ENCODE measurements at regions not wholly inside any gene's neighbourhood (a gene's known extent, or its start where the extent isn't known, plus 50 kb on each side); places are given as distances from the start of the nearest gene placed in this dataset.

DNA sequence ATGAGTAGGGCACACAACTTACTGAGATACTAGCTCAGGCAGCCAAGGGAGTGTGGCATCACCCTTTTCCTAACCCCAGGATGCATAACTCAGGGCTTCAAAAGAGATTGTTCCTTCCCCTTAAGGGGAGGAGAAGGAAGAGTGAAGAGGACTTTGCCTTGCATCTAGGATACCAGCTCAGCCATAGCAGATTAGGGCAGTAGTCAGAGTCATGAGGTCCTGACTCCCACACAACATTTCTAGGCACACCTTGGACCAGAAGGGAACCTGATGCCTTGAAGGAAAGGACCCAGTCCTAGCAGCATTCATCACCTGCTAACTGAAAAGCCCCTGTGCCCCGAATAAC is 1433.2 kb upstream of the TMEFF2 start:
- TF ChIP-seq POLR2A (IDR thresholded peaks at IDR 0.05) = no peak
- TF ChIP-seq, protein P1, sequence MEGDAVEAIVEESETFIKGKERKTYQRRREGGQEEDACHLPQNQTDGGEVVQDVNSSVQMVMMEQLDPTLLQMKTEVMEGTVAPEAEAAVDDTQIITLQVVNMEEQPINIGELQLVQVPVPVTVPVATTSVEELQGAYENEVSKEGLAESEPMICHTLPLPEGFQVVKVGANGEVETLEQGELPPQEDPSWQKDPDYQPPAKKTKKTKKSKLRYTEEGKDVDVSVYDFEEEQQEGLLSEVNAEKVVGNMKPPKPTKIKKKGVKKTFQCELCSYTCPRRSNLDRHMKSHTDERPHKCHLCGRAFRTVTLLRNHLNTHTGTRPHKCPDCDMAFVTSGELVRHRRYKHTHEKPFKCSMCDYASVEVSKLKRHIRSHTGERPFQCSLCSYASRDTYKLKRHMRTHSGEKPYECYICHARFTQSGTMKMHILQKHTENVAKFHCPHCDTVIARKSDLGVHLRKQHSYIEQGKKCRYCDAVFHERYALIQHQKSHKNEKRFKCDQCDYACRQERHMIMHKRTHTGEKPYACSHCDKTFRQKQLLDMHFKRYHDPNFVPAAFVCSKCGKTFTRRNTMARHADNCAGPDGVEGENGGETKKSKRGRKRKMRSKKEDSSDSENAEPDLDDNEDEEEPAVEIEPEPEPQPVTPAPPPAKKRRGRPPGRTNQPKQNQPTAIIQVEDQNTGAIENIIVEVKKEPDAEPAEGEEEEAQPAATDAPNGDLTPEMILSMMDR (IDR thresholded peaks at IDR 0.05) = no peak
- TF ChIP-seq POLR2AphosphoS5 (IDR thresholded peaks at IDR 0.05) = no peak

Measured in breast epithelium (tissue), 3 donors.